Choroid plexus epithelial cell (primary cell): ENCODE measurements at regions not wholly inside any gene's neighbourhood (a gene's known extent, or its start where the extent isn't known, plus 50 kb on each side); places are given as distances from the start of the nearest gene placed in this dataset.

Source experiments
- DNase-seq: peaks from one replicate; pipeline ENCODE4 v3.0.0-alpha.2; 2010; ENCODE audit warnings: low read depth
- H3K4me3 ChIP-seq: 2 replicates; pipeline ENCODE4 v1.5.1; 2011; ENCODE audit warnings: low read depth, mild to moderate bottlenecking, control low read depth, low read length, moderate library complexity
- TF ChIP-seq, protein P1 (sequence below): conservative IDR thresholded peaks from 2 replicates; pipeline ENCODE4 v1.5.1; 2011; ENCODE audit warnings: low read depth, mild to moderate bottlenecking, control low read depth, inconsistent platforms, low read length, moderate library complexity

DNA sequence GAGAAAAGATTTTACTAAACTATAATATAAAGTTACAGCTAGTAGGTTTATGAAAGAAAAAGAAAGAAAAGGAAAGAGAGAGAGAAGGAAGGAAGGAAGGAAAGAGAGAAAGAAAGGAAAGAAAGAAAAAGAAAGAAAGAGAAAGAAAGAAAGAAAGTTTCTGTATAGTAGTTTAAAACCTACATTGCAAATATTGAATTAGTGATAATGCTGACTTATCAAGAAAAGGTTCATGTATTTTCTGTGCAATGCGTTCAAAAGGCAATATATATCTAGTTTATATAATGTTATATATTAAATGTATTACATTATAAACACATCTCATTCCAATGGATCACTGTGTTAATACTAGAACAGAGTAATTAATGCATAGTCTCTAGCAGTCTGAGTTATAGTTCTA is 648.4 kb downstream of the ZBBX start:
- H3K4me3 ChIP-seq: no peak overlapping the region
- TF ChIP-seq, protein P1, sequence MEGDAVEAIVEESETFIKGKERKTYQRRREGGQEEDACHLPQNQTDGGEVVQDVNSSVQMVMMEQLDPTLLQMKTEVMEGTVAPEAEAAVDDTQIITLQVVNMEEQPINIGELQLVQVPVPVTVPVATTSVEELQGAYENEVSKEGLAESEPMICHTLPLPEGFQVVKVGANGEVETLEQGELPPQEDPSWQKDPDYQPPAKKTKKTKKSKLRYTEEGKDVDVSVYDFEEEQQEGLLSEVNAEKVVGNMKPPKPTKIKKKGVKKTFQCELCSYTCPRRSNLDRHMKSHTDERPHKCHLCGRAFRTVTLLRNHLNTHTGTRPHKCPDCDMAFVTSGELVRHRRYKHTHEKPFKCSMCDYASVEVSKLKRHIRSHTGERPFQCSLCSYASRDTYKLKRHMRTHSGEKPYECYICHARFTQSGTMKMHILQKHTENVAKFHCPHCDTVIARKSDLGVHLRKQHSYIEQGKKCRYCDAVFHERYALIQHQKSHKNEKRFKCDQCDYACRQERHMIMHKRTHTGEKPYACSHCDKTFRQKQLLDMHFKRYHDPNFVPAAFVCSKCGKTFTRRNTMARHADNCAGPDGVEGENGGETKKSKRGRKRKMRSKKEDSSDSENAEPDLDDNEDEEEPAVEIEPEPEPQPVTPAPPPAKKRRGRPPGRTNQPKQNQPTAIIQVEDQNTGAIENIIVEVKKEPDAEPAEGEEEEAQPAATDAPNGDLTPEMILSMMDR: no peak
- no peak for DNase-seq

GRCh38 chr3:166721466-166721865 is 658.6 kb downstream of the ZBBX start:
- DNase-seq: no peak
- TF ChIP-seq, protein P1: no peak
- no peak overlapping the region for H3K4me3 ChIP-seq

GRCh38 chr3:166714206-166714605 is 665.9 kb downstream of the ZBBX start:
- TF ChIP-seq, protein P1: no peak
- no peak overlapping the region for H3K4me3 ChIP-seq
- DNase-seq: no peak

DNA sequence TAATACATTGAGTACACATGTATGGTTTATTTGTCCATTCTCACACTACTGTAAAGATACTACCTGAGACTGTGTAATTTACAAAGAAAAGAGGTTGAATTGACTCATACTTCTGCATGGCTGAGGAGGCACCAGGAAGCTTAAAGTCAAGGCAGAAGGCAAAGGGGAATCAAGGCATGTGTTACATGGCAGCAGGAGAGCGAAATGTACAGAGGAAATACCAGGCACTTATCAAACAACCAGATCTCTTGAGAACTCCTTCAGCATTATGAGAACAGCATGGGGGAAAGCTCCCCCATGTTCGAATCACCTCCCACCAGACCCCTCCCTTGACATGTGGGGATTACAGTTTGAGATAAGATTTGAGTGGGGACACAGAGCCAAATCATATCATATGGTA is 666.3 kb downstream of the ZBBX start:
- no peak overlapping the region for H3K4me3 ChIP-seq
- no peak for DNase-seq
- TF ChIP-seq, protein P1: no peak

GRCh38 chr3:166706094-166706493 is 674.0 kb downstream of the ZBBX start:
- TF ChIP-seq, protein P1: no peak
- no peak for DNase-seq
- no peak overlapping the region for H3K4me3 ChIP-seq

GRCh38 chr3:166697495-166697894 is 682.6 kb downstream of the ZBBX start:
- H3K4me3 ChIP-seq: no peak overlapping the region
- TF ChIP-seq, protein P1: no peak
- no peak for DNase-seq

DNA sequence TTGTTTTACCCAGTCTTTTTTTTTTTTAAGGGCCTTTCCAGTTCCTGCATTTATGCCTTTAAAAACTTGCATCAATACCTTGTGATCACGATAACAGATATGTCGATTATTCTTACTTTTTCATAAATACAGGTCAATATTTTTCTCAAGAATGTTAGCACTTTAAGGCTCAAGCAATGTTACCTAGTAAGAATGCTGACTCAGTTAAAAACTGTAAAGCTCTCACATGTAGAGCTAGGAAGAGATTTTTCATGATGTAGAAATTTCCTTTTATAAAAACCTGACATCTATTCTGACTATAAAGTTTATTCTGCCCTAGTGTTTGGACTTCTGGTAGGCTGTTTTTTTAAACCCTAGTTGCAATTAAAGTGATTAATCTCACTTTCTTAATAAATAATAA is 684.0 kb downstream of the ZBBX start:
- no peak for DNase-seq
- no peak overlapping the region for H3K4me3 ChIP-seq
- TF ChIP-seq, protein P1: no peak
